OCI-LY7 (cell line): ENCODE measurements at regions not wholly inside any gene's neighbourhood (a gene's known extent, or its start where the extent isn't known, plus 50 kb on each side); places are given as distances from the start of the nearest gene placed in this dataset.

Source experiments
- BruUV-seq: library from RNA; stranded (reverse); fragments of 400-500 nt; replicated peaks from 2 replicates; lab custom pipeline; 2021; lab: Mats Ljungman, UMichigan
- CTCF ChIA-PET: fragments of 300-600 bp; sonication (Branson Sonifier 250); formaldehyde crosslinking; loops from one replicate; lab custom pipeline; 2022; ENCODE audit warnings: antibody characterized with exemption; ENCODE audit not compliant: unreplicated experiment; lab: Charles Lee
- POLR2A ChIA-PET: fragments of 300-600 bp; sonication (Branson Sonifier 250); formaldehyde crosslinking; loops from one replicate; lab custom pipeline; 2022; ENCODE audit warnings: antibody characterized with exemption; lab: Charles Lee
- DNase-seq: peaks from one replicate; pipeline ENCODE4 v3.0.0-alpha.2; 2015; ENCODE audit warnings: low spot score
- H2AFZ ChIP-seq: fragments of 200-600 bp; sonication (generic), shearing (Covaris generic); 2 replicates; pipeline ENCODE4 v1.6.1; 2014; ENCODE audit warnings: mild to moderate bottlenecking, antibody characterized with exemption, low read length, moderate library complexity
- H3K27ac ChIP-seq: fragments of 200-600 bp; sonication (generic); 2 replicates; pipeline ENCODE4 v1.5.1; 2014; ENCODE audit warnings: mixed run types, low read depth, mild to moderate bottlenecking, moderate library complexity, low read length, inconsistent platforms; ENCODE audit not compliant: poor library complexity, severe bottlenecking
- H3K36me3 ChIP-seq: fragments of 200-600 bp; sonication (generic); 2 replicates; pipeline ENCODE4 v1.6.1; 2014; ENCODE audit warnings: mild to moderate bottlenecking, antibody characterized with exemption, low read length, moderate library complexity, mixed read lengths; ENCODE audit not compliant: insufficient read depth
- H3K4me1 ChIP-seq: fragments of 200-600 bp; sonication (generic); 2 replicates; pipeline ENCODE4 v1.5.1; 2014; ENCODE audit warnings: mild to moderate bottlenecking, low read length; ENCODE audit not compliant: insufficient read depth, poor library complexity, severe bottlenecking
- H3K4me2 ChIP-seq: fragments of 200-600 bp; sonication (generic); 2 replicates; pipeline ENCODE4 v1.6.1; 2014; ENCODE audit warnings: mild to moderate bottlenecking, low read length
- H3K4me3 ChIP-seq: fragments of 200-600 bp; sonication (generic); 2 replicates; pipeline ENCODE4 v1.5.1; 2014; ENCODE audit warnings: mild to moderate bottlenecking, low read depth, low read length; ENCODE audit not compliant: poor library complexity, severe bottlenecking
- H3K79me2 ChIP-seq: fragments of 200-600 bp; sonication (generic); 2 replicates; pipeline ENCODE4 v1.6.1; 2016; ENCODE audit warnings: low read depth, mild to moderate bottlenecking, low read length, moderate library complexity, mixed read lengths; ENCODE audit not compliant: insufficient read depth
- H3K9me2 ChIP-seq: fragments of 200-600 bp; sonication (generic); 2 replicates; pipeline ENCODE4 v1.6.1; 2016; ENCODE audit warnings: mild to moderate bottlenecking, low read length, mixed read lengths; ENCODE audit not compliant: insufficient read depth
- H3K9me3 ChIP-seq: fragments of 200-600 bp; sonication (generic); 2 replicates; pipeline ENCODE4 v1.6.1; 2014; ENCODE audit warnings: mild to moderate bottlenecking, mixed run types, low read length, mixed read lengths
- H4K20me1 ChIP-seq: fragments of 200-600 bp; sonication (generic); 2 replicates; pipeline ENCODE4 v1.6.1; 2014; ENCODE audit warnings: mild to moderate bottlenecking, antibody characterized with exemption, low read length, moderate library complexity, mixed read lengths; ENCODE audit not compliant: insufficient read depth
- CTCF ChIP-seq: fragments of 200-600 bp; sonication (generic); conservative IDR thresholded peaks from 2 replicates; pipeline ENCODE4 v1.5.1; 2014; ENCODE audit warnings: mild to moderate bottlenecking, antibody characterized with exemption, low read length, moderate library complexity, mixed read lengths
- EZH2phosphoT487 ChIP-seq: fragments of 200-600 bp; sonication (generic); IDR thresholded peaks from 2 replicates; pipeline ENCODE4 v1.6.1; 2018; ENCODE audit warnings: low read depth, borderline replicate concordance, mild to moderate bottlenecking, mixed run types, antibody characterized with exemption, low read length, moderate library complexity, mixed read lengths
- intact Hi-C: fragments of 100-400 bp; cut with micrococcal nuclease; formaldehyde crosslinking; loops from one replicate; pipeline ENCODE4 v1.10.0; 2022; ENCODE audit not compliant: unreplicated experiment

DNA sequence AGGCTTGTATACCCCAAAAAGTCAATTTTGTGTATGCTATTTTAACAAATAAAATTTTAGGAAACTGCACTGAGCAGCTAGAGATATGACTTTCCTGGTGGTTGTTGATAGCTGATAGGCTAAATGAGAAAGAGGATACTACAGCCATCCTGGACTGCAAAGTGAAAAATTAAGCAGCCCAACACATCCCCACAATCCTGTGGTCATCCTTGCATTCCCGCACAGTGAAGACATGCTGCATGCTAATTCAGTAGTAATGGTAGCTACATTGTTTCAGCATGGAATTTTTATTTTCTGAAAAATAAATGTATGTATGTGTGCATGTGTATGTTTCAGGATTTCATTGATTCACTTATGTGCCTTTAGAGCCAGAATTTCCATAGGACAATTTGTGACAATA lies 124.2 kb upstream of the CCDC68 start:
- CTCF ChIA-PET: no interaction called here
- DNase-seq: no peak
- Histone ChIP-seq H3K4me1 (no peaks in the 10 kb centered on the region), H4K20me1 (no peaks in the 10 kb centered on the region), H3K9me2 (no peaks in the 10 kb centered on the region), H3K36me3 (no peaks in the 10 kb centered on the region), H3K79me2 (no peaks in the 10 kb centered on the region), H3K9me3 (no peaks in the 10 kb centered on the region), H3K4me3 (no peak overlapping the region), H3K27ac (no peak overlapping the region), H3K4me2 (no peak overlapping the region), H2AFZ (no peak overlapping the region)
- no peak for TF ChIP-seq CTCF
- no peak for TF ChIP-seq EZH2phosphoT487
- intact Hi-C loops: no loop called here
- BruUV-seq: no TSS peak
- POLR2A ChIA-PET: interaction anchor here (0.5 kb wide), 1 partner anchor 1733 kb away, joined by 3 read pairs; no protein-coding TSS in a partner anchor

GRCh38 chr18:55079481-55080355 lies 120.5 kb upstream of the CCDC68 start:
- Histone ChIP-seq H3K36me3 (no peaks in the 10 kb centered on the region), H3K4me3 (no peak overlapping the region), H3K9me2 (no peaks in the 10 kb centered on the region), H3K4me1 (no peaks in the 10 kb centered on the region), H4K20me1 (no peaks in the 10 kb centered on the region), H3K9me3 (no peaks in the 10 kb centered on the region), H3K27ac (no peak overlapping the region), H3K4me2 (no peak overlapping the region), H2AFZ (no peak overlapping the region), H3K79me2 (no peaks in the 10 kb centered on the region)
- ChIA-PET CTCF (no interaction called here), POLR2A (no interaction called here)
- TF ChIP-seq CTCF (no peak), EZH2phosphoT487 (no peak)
- DNase-seq: no peak
- intact Hi-C loops: no loop called here
- no TSS peak for BruUV-seq

DNA sequence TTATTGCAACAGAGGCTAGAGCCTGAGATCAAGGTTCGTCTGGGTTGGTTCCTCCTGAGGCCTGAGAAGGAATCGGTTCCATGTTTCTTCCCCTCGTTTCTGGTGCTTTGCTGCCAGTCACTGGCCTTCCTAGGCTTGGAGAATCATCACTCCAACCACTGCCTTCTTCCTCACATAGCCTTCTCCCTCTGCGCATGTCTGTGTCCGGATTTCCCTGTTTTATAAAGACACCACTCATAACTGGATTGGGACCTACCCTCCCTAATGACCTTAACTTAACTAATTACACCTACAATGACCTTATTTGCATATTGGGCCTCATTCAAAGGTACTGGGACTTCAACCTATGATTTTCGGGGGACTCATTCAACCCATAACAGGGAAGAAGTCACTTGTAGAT lies 119.8 kb upstream of the CCDC68 start:
- Histone ChIP-seq H3K4me1 (no peaks in the 10 kb centered on the region), H4K20me1 (no peaks in the 10 kb centered on the region), H3K4me2 (no peak overlapping the region), H3K9me3 (no peaks in the 10 kb centered on the region), H3K4me3 (no peak overlapping the region), H3K36me3 (no peaks in the 10 kb centered on the region), H2AFZ (no peak overlapping the region), H3K79me2 (no peaks in the 10 kb centered on the region), H3K27ac (no peak overlapping the region), H3K9me2 (no peaks in the 10 kb centered on the region)
- intact Hi-C loops: no loop called here
- TF ChIP-seq CTCF (no peak), EZH2phosphoT487 (no peak)
- ChIA-PET POLR2A (no interaction called here), CTCF (no interaction called here)
- BruUV-seq: no TSS peak
- DNase-seq: no peak
